ENCODE measurements at regions not wholly inside any gene's neighbourhood (a gene's known extent, or its start where the extent isn't known, plus 50 kb on each side); places are given as distances from the start of the nearest gene placed in this dataset.

DNA sequence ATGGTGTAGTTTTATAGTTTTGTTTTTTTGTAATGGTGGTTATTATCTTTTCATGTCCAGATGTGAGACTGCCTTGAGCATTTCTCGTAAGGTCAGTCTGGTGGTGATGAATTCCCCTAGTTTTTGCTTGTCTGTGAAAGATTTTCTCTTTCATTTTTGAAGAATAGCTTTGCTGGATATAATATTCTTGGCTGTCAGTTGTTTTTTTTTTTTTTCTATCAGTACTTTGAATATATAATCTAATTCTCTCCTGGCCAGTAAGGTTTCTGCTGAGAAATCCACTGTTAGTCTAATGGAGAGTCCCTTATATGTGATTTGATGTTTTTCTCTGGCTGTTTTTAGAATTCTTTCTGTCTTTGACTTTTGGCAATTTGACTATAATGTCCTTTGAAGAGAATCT, 106.9 kb downstream of the CARTPT start:
- no peak for FAIRE-seq

GRCh38 chr5:71828291-71829040, 109.4 kb downstream of the CARTPT start:
- no peak for FAIRE-seq

DNA sequence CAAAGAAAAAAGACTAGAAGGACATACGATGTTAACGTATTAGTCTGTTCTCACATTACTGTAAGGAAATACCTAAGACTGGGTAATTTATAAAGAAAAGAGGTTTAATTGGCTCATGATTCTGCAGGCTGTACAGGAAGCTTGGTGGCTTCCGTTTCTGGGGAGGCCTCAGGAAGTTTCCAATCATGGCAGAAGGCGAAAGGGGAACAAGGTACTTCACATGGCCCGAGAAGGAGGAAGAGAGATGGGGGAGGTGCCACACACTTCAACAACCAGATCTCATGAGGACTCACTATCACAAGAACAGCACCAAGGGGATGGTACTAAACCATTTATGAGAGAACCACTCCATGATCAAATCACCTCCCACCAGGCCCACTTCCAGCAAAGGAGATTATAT, 110.1 kb downstream of the CARTPT start:
- FAIRE-seq, result no peak

GRCh38 chr5:71830681-71831539, 111.8 kb downstream of the CARTPT start:
- no peak for FAIRE-seq

DNA sequence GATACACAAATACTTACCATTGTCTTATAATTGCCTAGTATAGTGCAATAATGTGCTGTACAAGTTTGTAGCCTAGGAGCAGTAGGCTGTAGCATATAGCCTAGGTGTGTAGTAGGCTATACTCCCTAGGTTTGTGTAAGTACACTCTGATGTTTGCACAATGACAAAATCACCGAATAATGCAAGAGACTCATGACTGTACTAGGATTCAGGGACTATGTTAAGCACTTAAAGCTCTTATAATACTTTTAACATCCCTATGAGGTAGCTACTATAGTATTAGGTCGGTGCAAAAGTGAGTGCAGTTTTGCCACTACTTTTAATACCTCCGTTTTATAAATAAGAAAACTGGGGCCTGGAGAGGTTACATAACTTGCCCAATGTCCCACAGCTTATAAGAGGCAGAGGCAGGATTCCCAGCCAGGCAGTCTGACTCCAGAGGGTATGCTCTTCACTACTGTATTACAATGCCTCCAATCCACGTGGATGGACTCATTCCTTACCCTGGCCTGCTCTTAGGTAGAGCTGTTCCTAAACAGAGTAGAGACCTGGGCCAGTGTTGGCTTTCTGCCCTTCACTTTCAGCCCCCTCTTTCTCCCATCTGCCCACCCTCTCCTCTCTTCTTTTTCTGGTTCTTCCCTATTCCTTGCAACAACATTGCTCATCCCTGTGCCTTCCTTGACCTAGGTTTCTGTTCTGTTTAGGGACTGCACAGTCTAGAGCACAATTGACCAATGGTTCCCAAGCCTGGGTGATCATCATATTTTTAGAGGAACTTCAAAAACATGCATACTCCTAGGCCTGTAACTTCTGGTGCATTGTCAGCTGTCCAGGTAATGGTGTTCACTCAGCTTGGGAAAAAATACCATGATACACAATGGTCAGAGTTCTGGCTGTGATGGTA, 114.0 kb downstream of the CARTPT start:
- FAIRE-seq, result no peak

DNA sequence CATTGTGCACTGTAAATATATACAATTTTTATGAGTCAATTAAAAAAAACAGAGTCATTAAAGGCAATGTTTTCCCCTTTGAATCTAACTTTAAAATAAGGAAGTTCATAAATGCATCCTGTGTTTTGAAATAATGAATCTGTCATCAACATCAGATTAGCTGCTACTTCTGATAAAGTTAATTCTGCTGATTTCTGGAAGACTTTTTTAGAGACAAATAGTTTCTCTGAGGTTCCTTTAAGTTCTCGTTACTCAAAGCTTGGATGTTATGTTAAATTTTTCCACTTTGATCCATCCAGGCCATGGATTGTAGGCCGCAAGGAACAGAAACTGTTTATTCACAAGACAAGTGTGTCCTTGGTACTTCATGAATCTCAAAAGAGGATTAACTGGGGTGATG, 115.5 kb downstream of the CARTPT start:
- FAIRE-seq, result no peak

DNA sequence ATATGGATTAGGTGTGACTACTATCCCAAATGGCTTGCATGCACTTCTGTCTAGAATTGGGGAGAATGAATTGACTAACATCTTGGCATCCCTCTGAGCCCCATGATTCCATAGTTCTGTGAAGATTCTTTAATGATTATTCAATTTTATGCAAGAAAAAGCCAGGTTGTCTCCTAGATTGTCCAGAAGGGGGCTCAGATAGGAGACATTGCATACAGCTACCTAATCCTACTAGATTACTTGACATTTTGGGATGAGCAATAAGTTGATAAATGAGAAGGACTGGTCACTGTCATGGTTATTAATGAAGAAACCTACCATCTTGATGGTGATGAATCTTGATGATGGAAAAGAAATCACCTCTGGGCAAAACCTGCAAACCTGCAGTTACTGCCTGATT, 117.0 kb downstream of the CARTPT start:
- no peak for FAIRE-seq

GRCh38 chr5:71836559-71837112, 117.6 kb downstream of the CARTPT start:
- no peak for FAIRE-seq

GRCh38 chr5:71838286-71838685, 119.2 kb downstream of the CARTPT start:
- FAIRE-seq, result no peak

DNA sequence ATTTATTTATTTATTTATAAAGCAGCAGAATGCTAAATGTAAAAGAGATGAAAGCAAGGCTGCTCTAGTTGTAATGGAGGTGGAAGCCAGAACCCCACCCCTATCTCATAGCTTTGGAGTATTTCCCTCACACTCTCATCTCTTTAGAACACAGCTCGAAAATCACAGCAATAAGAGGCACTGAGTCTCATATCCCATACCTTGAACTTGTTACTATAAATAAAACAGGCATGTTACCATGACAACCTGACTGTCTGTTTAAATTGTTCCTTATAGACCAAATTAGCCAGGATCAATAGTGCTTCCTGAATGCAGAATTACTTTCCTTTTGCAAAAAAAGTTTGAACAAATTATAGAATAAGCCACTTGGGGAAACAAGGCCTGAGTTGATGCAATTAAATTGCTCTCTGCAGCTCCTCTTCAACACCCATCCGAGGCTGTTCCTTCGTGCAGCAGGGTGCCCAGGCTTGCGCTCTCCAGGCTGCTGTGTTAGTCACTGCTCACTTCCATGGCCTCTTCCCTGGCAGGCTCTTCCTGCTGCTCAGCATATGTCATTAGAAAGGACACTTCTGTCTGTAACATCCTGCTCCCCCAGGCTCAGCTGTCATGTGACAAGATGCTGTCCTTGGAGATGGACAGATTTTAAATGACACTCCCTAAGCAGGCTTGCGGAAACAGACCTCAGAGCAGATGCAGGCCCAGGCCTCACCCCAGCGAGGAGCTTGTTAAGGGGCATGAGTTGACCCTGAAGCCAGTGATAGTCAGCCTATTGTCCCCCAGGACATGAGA, 120.2 kb downstream of the CARTPT start:
- no peak for FAIRE-seq

GRCh38 chr5:71841107-71841506, 122.0 kb downstream of the CARTPT start:
- FAIRE-seq, result no peak

- FAIRE-seq, result no peak
These were observed 124.0 kb downstream of the CARTPT start for GRCh38 chr5:71843111-71843510.

DNA sequence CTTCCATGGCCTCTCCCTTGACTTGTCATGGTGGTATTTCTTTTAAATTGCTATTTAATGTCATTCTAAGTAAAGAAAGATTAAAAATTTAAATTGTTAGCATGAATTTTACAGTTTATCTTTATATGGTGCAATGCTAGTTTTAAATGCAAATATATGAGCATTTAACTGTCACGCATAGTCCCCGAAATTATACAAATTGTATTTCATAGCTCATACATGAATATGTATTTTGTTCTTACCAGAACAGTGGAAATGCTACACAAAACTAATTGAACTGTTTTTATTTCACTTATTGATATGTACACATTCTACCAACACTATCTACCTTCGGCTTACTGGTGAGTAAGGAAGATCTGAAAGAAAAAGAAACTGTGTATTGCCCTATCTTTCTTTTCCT, 125.8 kb downstream of the CARTPT start:
- no peak for FAIRE-seq

DNA sequence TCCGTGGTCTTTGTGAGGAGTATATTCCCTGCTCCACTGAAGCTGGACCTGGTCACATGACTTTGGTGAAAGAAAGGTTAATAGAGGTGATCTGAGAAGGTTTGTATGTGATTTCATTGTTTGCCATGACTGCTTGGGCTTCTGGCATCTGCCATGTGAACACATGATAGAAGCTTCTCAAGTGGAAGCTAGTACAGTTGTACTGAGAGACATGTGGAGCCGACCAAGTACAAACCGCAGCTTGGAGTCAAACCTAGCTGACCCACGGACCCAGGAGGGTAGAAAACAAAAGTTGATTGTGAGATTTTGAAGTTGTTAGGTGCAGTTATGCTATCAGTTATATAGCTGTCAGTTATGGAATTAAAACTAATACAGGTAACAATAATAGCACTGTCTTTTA, 140.4 kb downstream of the CARTPT start:
- no peak for FAIRE-seq

DNA sequence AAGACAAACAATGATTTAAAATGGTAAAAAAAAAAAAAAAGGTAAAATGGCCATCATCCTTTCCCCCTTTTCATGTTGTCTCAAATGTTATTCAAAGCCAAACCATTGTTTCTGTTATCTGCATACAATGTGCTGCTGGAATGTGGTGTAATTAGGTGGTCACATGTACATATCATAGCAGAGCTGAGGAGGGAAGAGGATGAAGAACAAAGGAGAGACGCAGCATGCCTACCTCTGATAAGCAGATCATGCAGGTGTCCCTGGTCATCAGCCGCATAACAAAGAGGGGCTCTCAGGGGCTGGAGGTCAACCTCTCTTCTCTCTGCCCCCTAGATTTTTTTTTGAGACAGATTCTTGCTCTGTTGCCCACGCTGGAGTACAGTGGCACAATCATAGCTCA, 141.0 kb downstream of the CARTPT start:
- FAIRE-seq, result no peak

- FAIRE-seq, result no peak
These were observed 142.6 kb downstream of the CARTPT start for GRCh38 chr5:71861682-71862081.

DNA sequence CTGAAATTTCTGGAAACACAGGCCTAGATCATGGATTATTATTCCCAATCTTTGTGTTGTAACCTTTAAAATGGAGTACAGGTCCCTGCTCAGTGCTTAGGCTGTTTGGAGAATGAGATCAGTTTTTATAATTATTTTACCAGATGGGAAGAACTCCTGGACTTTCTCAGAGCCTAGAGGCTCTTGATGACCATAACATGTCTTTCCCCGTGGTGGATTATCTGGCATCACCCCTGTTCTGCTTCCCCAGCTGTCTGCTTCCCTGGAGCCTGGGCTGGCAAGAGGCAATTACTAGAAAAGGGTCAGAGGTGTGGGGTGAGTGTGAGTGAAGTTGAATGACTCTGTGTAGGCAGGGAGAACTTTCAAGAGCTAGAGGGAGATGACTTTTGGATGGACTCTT, 143.0 kb downstream of the CARTPT start:
- FAIRE-seq, result no peak

- FAIRE-seq, result no peak
These were observed 143.5 kb downstream of the CARTPT start for GRCh38 chr5:71862507-71863060.

DNA sequence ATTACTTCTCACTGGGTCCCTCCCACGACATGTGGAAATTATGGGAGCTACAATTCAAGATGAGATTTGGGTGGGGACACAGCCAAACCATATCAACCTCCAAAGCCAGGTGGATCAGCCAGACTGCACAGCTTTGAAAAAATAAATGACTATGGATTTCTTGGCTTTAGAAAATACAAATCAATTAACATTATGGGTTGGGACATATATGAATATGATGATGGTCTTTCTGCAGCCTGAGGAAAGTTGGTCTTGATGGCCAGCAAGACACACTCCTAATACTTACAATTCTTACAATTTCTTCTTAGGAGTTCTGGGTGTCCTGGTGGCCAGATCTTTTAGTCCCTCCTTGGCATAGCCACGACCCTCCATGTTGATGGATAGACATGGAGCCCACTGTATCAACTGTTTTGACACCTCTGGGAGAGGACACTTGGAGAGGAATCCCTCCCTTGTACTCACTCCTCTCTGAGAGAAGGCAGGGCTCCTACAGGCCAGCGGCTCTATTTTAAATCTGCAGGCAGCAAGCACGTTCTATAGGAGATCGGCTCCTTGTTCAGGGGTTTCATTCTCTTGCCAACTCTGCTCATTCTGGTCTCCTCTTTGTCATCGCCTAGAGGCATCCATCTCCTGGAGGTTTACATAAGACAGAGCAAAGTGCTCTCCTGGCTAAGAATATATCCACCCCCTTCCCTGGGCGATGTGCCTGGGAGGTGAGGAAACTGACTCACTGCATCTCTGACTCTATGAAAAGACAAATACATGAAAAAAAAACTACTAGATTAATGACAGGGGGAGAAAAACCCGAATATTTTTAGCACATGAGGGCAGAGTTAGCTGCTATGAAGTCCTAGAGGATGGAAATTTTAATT, 145.9 kb downstream of the CARTPT start:
- FAIRE-seq, result no peak

GRCh38 chr5:71865665-71866320, 146.7 kb downstream of the CARTPT start:
- no peak for FAIRE-seq
